PC-9 (cell line): ENCODE measurements at regions not wholly inside any gene's neighbourhood (a gene's known extent, or its start where the extent isn't known, plus 50 kb on each side); places are given as distances from the start of the nearest gene placed in this dataset.

Experiments used
- BruUV-seq: library from RNA; stranded (reverse); fragments of 400-500 nt; replicated peaks from 2 replicates; lab custom pipeline; 2021; lab: Mats Ljungman, UMichigan
- CTCF ChIA-PET: fragments of 300-600 bp; sonication (Branson Sonifier 250); formaldehyde crosslinking; loops from one replicate; lab custom pipeline; 2022; ENCODE audit warnings: antibody characterized with exemption; lab: Charles Lee
- POLR2A ChIA-PET: fragments of 300-600 bp; sonication (Branson Sonifier 250); formaldehyde crosslinking; loops from one replicate; lab custom pipeline; 2022; ENCODE audit warnings: antibody characterized with exemption; ENCODE audit not compliant: unreplicated experiment; lab: Charles Lee
- DNase-seq, 2 experiments: peaks; one replicate each; pipeline versions ENCODE4 v3.0.0 to v3.0.0-alpha.2; 2015 to 2022; ENCODE audit warnings: mixed read lengths in 1 of 2
- H2AFZ ChIP-seq: fragments of 200-600 bp; sonication (generic); 2 replicates; pipeline ENCODE4 v1.8.1; 2017; ENCODE audit warnings: antibody characterized with exemption
- H3F3A ChIP-seq: fragments of 200-600 bp; sonication (generic); 2 replicates; pipeline ENCODE4 v1.8.1; 2017; ENCODE audit warnings: antibody characterized with exemption, mild to moderate bottlenecking, low read depth; ENCODE audit not compliant: insufficient read depth
- H3K27ac ChIP-seq: fragments of 200-600 bp; sonication (generic); 2 replicates; pipeline ENCODE4 v1.6.1; 2016; ENCODE audit warnings: mixed run types
- H3K27me3 ChIP-seq: fragments of 200-600 bp; sonication (generic); 2 replicates; pipeline ENCODE4 v1.6.1; 2016; ENCODE audit warnings: low read depth, mixed run types; ENCODE audit not compliant: insufficient read depth
- H3K36me3 ChIP-seq: fragments of 200-600 bp; sonication (generic); 2 replicates; pipeline ENCODE4 v1.6.1; 2016; ENCODE audit warnings: low read depth, mixed run types
- H3K4me1 ChIP-seq: fragments of 200-600 bp; sonication (generic); replicated peaks from 2 replicates; pipeline ENCODE4 v1.6.1; 2016; ENCODE audit warnings: mixed run types; ENCODE audit not compliant: insufficient read depth
- H3K4me2 ChIP-seq: fragments of 200-600 bp; sonication (generic); 2 replicates; pipeline ENCODE4 v1.6.1; 2017; ENCODE audit warnings: mixed run types
- H3K4me3 ChIP-seq: fragments of 200-600 bp; sonication (generic); 2 replicates; pipeline ENCODE4 v1.6.1; 2016; ENCODE audit warnings: mixed run types
- H3K79me2 ChIP-seq: fragments of 200-600 bp; sonication (generic); 2 replicates; pipeline ENCODE4 v1.6.1; 2017; ENCODE audit warnings: low read depth, mixed run types
- H3K9me2 ChIP-seq: fragments of 200-600 bp; sonication (generic); 2 replicates; pipeline ENCODE4 v1.8.1; 2017; ENCODE audit warnings: mild to moderate bottlenecking; ENCODE audit not compliant: insufficient read depth
- H3K9me3 ChIP-seq: fragments of 200-600 bp; sonication (generic); 2 replicates; pipeline ENCODE4 v1.8.1; 2016; ENCODE audit warnings: low read depth; ENCODE audit not compliant: insufficient read depth
- H4K20me1 ChIP-seq: fragments of 200-600 bp; sonication (generic); 2 replicates; pipeline ENCODE4 v1.8.1; 2017; ENCODE audit not compliant: insufficient read depth
- EZH2 ChIP-seq: fragments of 200-600 bp; sonication (generic); IDR thresholded peaks from 2 replicates; pipeline ENCODE4 v1.8.0; 2017; ENCODE audit warnings: antibody characterized with exemption, low read depth
- intact Hi-C: fragments of 100-400 bp; cut with micrococcal nuclease; formaldehyde crosslinking; loops from one replicate; pipeline ENCODE4 v1.10.0; 2022; ENCODE audit not compliant: unreplicated experiment
- TF ChIP-seq, protein P1 (sequence below): fragments of 200-600 bp; sonication (generic); conservative IDR thresholded peaks from 2 replicates; pipeline ENCODE4 v1.6.1; 2017; ENCODE audit warnings: mixed run types, antibody characterized with exemption, mild to moderate bottlenecking, moderate library complexity

DNA sequence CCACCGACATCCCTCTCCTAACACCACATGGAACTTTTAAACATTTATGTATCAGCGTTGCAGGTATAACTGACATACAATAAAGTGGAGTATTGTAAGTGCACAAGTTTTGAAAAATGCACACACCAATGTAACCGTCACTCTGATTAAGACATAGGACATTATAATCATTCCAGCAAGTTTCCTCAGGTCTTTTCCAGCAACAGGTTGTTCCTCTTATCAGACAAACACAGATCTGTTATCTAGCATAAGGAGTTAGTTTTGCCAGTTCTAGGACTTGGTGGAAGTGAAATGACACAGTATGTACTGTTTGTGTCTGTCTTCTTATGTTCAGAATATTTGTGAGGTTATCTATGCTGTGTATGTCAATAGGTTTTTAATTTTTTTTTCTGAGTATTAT lies 69.5 kb upstream of the TRPC7 start:
- no peaks in the 10 kb centered on the region for H3K79me2 ChIP-seq
- H3K27ac ChIP-seq: no peak overlapping the region
- H3K9me2 ChIP-seq: no peaks in the 10 kb centered on the region
- H3K4me2 ChIP-seq: no peak overlapping the region
- CTCF ChIA-PET: no interaction called here
- TF ChIP-seq, protein P1, sequence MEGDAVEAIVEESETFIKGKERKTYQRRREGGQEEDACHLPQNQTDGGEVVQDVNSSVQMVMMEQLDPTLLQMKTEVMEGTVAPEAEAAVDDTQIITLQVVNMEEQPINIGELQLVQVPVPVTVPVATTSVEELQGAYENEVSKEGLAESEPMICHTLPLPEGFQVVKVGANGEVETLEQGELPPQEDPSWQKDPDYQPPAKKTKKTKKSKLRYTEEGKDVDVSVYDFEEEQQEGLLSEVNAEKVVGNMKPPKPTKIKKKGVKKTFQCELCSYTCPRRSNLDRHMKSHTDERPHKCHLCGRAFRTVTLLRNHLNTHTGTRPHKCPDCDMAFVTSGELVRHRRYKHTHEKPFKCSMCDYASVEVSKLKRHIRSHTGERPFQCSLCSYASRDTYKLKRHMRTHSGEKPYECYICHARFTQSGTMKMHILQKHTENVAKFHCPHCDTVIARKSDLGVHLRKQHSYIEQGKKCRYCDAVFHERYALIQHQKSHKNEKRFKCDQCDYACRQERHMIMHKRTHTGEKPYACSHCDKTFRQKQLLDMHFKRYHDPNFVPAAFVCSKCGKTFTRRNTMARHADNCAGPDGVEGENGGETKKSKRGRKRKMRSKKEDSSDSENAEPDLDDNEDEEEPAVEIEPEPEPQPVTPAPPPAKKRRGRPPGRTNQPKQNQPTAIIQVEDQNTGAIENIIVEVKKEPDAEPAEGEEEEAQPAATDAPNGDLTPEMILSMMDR: no peak
- TF ChIP-seq EZH2: no peak
- no peak overlapping the region for H3K4me3 ChIP-seq
- intact Hi-C loops: no loop called here
- no peaks in the 10 kb centered on the region for H3F3A ChIP-seq
- H3K4me1 ChIP-seq: peaks cover 4% of the 10 kb centered on the region; the same call in 1 of the 2 replicates
- H3K36me3 ChIP-seq: no peaks in the 10 kb centered on the region
- 0 out of 2 replicates have a peak, but pooled peaks cover 5% of the 10 kb centered on the region for H3K9me3 ChIP-seq
- no TSS peak for BruUV-seq
- no peaks in the 10 kb centered on the region for H3K27me3 ChIP-seq
- no peaks in the 10 kb centered on the region for H4K20me1 ChIP-seq
- no peak overlapping the region for H2AFZ ChIP-seq
- POLR2A ChIA-PET: no interaction called here
- DNase-seq: no peak

DNA sequence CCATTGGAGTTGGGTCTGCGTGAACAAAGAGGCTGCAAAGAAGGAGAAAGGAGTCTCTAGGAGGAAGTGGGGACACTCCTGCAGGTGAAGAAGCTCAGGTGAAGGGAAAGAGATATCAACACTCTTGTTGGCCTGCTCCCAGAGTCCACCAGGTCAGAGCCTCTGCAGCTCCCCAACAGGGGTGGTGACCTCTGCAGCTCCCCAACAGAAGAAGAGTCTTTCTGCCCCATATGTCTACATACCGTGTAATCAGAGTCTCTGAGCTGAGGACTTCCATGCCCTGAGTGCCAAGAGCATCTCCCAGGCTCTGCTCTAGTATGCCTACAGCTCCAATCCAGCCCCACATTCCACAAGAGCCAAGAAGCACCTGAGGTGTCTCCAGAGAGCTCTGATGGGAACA lies 67.4 kb upstream of the TRPC7 start:
- intact Hi-C loops: no loop called here
- no peaks in the 10 kb centered on the region for H3K27me3 ChIP-seq
- ChIA-PET POLR2A (no interaction called here), CTCF (interaction anchor here (0.6 kb wide), 1 partner anchor 228 kb away, joined by 4 read pairs; no protein-coding TSS in a partner anchor)
- H3K4me2 ChIP-seq: no peak overlapping the region
- no peak overlapping the region for H3K27ac ChIP-seq
- H2AFZ ChIP-seq: no peak overlapping the region
- TF ChIP-seq, protein P1: no peak
- TF ChIP-seq EZH2: no peak
- H3F3A ChIP-seq: no peaks in the 10 kb centered on the region
- H3K79me2 ChIP-seq: no peaks in the 10 kb centered on the region
- BruUV-seq: no TSS peak
- DNase-seq: no peak
- H3K9me2 ChIP-seq: no peaks in the 10 kb centered on the region
- no peak overlapping the region for H3K4me3 ChIP-seq
- no peaks in the 10 kb centered on the region for H3K36me3 ChIP-seq
- no peaks in the 10 kb centered on the region for H4K20me1 ChIP-seq
- 0 out of 2 replicates have a peak, but pooled peaks cover 2% of the 10 kb centered on the region for H3K9me3 ChIP-seq
- H3K4me1 ChIP-seq: peaks cover 4% of the 10 kb centered on the region; the same call in 1 of the 2 replicates

DNA sequence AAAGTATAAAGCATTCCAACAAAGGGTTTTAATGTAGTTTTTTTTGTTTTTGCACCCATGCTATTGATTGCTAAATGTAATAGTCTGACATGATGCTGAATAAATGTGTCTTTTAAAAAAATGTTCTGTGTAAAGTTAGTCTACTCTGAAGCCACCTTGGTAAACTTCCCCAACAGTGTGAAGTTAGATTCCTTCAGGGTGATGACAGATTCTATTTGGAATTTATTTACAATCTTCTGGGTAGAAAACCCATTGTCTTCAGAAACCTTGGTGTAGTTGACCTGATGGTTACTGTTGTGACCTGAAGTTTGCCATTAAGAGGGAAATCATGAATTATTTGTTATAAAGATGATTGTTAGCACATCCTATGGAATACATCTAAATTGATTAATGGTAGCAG lies 64.7 kb upstream of the TRPC7 start:
- BruUV-seq: no TSS peak
- Histone ChIP-seq H3K9me2 (no peaks in the 10 kb centered on the region), H3K27me3 (no peaks in the 10 kb centered on the region), H3K4me3 (no peak overlapping the region), H3K4me1 (no peaks in the 10 kb centered on the region), H3F3A (no peaks in the 10 kb centered on the region), H3K79me2 (no peaks in the 10 kb centered on the region), H2AFZ (no peak overlapping the region), H3K4me2 (no peak overlapping the region), H3K27ac (no peak overlapping the region), H3K9me3 (0 out of 2 replicates have a peak, but pooled peaks cover 2% of the 10 kb centered on the region), H4K20me1 (no peaks in the 10 kb centered on the region), H3K36me3 (no peaks in the 10 kb centered on the region)
- no peak for DNase-seq
- TF ChIP-seq, protein P1: no peak
- TF ChIP-seq EZH2: no peak
- ChIA-PET CTCF (no interaction called here), POLR2A (no interaction called here)
- intact Hi-C loops: no loop called here
